GM19467 (cell line): ENCODE measurements at regions not wholly inside any gene's neighbourhood (a gene's known extent, or its start where the extent isn't known, plus 50 kb on each side); places are given as distances from the start of the nearest gene placed in this dataset.

Source experiments
- ATAC-seq: cut with Tn5 transposase; IDR thresholded peaks from one replicate; pipeline ENCODE4 v1.9.1; 2021; ENCODE audit warnings: mild to moderate bottlenecking, moderate library complexity; ENCODE audit not compliant: unreplicated experiment

DNA sequence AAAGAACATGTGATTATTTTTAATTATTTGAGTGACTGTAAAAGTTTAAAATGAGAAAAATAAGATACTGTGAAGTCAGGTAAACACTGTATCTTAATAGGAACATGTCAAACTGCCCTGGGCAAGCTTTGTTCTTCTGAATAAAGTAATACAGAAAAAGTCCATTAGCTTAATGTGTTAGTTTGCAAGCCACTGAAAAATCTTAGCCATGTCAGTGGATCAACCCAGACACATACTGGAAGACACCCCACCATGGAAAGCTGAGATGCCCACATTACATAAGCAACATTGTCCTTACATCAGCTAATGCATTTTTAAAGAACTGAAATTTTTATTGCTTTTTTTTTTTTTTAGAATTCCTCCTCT lies 155.2 kb downstream of the BBOX1 start:
- ATAC-seq: no peak

DNA sequence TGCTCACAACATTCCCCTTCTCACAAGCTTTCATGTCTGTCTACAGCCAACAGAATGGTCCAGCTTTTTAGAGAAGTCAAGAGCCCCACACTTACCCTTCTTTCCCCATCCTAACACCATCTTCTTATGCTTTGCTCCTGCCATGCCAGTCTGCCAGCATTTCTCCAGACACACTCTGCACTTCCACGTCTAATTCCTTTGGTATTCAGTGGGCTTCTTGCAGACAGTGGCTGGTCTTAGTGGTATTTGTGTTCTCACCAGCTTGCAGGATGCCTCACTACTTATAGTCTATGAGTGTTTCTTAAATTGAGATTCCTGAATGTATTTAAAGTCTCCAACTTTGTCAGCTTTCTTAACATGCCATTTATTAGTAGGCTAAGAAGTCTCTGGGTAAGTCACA lies 154.4 kb downstream of the BBOX1 start:
- ATAC-seq: no peak

DNA sequence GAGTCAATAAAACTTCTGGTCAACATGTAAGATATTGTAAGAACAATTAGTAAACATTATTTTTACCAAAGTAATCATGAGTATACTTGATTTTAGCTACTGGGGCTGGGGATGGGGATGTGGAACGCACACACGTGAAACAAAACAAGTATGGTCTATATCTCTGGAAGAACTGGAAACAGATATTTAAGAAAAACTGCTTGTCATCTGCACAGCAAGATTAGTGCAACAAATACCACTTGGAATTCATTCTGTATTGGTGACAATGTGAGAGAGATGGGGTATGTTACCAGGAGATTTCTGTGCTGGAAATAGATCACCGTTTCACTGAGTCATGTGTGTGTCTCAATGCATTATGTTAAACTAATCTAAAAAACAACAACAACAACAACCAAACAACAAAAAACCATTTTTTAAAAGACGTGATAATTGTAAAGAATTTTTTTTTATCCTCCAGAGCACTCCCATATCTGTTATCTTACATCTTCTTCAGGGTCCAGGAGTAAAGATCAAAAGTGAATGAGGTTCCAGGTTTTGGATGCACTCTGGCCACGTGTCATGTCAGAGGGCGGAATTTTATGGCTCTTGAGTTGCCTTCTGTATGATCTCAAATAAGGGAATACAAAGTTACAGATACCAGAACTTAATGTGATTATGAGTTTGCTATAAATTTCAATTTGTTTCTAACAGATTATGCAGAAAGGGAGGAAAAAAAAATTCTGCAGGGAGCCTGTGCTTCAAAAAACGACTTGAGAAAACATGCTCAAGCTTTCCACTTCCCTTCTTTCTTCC lies 153.0 kb downstream of the BBOX1 start:
- ATAC-seq: no peak

DNA sequence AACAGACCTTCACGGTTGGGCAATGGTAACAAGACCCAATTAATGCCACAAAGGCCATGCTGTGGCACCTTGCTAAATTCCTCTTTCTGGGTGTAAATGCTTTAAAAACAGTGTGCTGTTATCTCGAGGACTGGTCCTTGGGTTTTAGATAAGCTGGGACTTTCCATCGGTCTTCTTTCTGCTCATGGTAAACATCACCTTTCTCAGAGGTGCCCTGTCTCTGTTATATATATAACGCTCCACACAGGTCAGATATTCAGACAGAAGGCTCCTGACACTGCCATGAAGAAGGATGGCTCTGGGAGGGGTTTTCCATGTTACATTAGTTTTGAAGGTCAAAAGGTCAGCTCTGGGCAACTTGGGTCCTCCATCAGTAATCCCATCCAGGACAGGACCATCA lies 151.6 kb downstream of the BBOX1 start:
- ATAC-seq: no peak

DNA sequence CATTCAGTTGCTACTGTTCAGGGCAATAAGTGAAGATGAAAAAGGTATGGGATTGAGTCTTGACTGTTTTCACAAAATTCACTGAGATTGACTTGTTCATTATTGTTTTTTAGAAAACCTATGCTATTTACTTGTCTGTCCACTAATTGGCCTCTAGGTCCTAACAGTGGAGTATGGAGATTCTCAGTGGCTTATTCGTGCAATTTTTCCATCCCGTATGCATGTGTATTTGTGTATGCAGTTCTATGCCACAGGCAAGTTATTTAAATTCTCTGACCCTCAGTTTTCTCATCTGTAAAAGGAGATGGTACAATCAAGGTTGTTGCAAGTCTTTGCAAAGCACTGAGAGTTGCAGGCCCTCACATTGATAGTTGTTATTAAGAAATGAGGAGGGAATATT lies 151.0 kb downstream of the BBOX1 start:
- no peak for ATAC-seq

DNA sequence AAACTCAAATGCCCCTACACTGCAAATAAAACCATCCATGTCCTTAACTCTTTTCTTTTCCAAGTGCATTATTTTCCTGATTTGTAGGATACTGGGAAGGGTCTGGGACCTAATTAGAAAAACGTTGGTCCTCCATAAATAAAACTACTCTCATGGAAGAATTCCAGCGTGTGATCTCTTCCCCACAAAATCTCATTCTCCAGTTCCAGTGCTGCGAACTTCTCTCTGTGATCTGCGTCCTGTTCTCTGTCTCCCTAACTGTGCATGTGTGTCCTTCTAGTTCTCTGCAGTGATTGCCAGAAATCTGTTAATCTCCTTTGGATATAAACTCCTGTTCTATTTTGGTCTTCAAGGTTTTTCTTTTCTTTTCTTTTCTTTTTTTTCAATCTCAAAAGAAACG lies 148.1 kb downstream of the BBOX1 start:
- ATAC-seq: no peak

DNA sequence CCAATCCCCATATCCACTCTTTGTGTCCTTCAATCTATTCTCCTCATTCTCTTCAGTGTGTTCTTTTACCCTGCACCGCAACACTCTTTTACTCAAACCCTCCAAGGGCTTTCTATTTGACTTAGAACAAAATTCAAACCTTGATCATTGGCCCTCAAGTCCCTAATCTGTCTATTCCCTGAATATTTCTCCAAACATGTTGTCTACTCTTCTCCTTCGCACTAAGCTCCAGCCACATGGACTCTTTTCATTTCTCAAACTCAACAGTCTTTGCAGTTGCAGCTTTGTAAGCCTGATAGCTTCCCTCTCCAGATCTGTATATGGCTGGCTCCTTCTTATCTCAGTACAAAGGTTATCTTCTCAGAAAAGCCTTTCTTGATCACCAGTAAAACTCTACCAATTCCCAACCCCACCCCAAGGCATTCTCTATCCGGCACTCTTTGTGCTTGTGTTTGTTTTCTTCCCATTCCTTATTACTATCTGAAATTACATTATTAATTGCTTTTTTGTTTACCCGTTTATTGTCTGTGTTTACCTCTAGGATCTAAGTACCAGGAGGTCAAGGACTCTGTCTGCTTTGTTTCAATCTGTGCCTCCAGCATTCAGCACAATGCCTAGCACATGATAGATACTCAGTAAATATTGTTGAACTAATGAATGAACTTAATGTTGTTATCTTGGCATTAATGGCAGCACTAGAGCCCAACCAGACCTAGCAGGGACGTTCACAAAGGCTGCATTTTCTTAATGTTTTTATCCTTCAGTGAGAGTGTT lies 147.4 kb downstream of the BBOX1 start:
- no peak for ATAC-seq

DNA sequence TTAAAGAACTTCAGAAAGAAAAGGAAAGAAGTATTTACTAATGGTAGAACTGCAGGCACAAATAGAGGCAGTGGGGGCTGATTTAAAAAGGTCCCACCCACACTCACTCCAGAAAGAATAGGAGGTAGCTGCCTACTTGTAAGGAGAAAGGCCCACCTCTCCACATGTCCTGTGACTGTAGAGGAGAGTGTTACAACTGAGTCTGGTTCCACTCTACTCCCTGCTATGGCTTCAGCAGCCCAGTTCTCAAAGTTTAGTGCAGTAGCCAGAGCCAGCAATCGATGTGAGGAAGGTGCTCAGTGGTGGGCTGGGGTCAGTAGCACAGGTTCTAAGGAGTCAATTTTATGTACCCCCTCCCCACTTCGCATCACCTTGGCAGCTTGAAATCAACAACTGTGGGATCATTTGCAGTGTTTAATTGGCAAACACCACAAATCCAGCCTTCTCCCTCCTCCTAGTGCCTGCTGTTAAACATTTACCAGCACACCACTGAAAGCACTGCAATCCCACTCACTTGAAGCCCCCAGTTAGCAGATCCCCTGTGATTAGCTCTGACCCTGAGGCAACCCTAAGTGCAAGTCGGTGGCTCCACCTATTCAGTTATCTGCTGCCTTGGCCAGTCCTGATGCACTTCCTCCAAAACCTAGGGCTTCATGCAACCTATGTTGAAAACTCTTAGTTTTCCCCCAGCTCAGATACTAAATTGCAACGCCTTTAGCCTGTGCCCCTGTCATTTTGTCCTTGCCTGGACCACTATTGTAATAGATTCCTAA lies 146.6 kb downstream of the BBOX1 start:
- ATAC-seq: no peak

DNA sequence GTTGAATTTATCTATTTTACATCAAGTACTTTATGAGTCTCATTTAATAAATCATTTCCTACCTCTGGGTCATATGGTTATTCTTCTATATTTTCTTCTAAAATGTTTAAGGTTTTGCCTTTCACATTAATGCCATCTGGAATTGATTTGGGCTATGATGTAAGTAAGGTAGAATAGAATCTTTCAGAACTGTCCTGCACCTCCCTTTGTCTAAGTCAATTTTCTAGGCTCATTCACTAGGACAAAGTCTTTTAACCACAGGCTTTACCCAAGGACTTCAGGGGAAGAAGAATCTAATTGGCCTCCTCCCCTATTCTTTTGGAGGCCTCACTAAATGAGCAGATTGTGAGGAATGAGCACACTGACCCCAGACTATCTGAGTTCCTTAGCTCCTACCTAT lies 146.0 kb downstream of the BBOX1 start:
- no peak for ATAC-seq

DNA sequence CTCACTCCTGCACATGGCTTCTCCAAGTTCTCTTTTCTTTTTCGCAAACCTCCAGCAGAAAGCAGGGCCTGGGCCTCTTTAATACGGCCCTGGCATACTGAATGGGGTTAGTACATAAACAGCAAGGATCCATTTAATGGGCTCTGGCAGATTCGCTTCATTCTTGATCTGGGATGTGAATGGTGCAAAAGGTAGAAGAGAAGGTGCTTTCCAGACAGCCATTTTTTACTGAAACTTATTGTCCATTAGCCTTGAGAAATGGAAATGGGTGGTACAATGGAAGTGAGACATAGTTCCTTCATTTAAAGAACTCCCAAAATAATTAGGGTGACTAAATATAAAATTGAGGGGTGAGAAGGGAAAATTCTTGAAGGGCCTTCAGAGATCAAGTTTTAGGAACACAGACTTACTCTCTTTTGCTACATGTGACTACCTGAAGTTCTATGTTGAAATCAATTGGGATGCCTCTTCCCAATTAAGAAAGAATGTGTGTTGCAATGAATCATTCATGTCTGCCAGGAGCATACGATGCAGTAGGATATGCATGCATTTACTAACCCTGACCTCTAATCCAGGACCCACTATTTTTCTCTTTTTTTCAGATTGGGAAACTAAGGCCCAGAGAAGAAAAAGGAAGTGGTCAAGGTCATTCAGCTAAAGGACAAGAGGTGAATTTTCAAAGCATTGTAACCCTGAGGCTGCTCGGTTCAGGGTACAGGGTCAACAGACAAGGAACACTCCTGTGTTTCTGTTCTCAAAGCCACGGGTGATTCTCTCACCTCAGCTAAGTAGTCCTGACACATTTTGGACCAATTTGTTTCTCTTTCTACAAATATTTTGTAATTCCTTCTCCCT lies 144.1 kb downstream of the BBOX1 start:
- no peak for ATAC-seq

DNA sequence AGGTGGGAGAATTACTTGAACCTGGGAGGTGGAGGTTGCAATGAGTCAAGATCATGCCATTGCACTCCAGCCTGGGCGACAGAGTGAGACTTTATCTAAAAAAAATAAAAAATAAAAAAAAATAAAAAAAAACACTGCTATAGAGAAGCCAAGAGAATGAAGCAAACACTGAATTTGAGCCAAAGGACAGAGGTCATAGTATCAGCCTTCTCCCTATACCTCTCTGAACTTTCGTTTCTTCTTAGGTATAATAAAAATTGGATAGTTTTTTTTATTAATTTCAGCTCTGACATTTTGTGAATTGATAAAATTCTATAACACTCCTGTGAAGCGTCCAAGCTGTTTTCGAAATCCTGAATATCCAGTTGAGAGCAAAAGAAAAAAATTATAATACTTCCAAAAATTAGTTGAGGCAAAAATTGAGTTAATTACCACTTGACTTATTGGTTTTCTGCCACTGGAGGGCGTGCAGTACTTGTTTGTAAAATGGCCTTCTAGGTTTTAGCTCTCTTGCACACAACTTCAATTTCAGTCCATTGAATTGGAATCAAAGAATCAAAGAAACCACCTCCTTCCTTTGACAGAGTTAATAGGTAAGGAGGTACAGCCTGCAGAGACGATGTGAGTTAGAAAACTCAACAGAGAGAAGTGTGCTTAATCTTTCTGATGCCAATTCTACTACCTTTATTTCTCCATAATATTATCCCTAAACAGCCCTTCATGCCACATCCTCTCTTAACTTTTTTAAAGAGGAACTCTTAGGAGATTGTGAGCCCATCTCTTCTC lies 143.2 kb downstream of the BBOX1 start:
- ATAC-seq: no peak

DNA sequence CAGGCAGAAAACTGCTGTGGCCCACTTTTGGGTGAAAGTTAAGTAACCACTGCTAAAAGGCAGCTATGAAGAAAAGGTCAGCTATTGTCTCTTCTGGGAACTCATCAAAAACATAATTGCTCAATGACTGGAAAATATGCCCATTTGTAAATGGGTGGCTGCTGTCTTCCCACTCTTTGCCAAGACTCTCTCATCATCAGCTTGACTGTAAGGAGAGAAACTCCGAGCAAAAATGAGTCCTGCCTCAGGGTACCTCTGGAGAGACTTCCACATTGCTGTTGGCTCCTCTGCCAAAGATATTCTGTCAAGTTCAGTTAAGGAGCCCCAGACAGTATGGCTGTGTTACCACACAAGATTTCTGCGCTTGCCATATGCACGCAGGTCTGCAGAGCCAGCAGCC lies 138.7 kb downstream of the BBOX1 start:
- no peak for ATAC-seq

DNA sequence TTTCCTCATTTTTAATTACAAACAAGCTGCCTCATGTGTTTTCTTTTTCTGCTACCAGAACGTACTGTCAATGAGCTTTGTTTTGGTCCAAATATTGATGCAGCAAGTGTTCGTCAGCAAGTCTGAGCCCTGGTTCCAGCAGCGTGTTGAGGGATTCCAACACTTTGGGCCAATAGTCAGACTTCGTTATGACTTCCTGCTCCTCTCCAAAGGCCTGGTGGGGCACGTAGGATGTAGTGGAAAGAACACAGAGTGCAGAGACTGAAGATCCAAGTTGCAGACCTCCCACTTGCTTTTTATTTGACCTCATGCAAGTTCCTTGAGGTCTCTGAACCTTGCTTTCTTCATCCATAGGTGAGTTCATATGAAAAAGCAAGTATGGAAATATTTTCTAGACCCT lies 138.2 kb downstream of the BBOX1 start:
- no peak for ATAC-seq
